ENCODE measurements at regions not wholly inside any gene's neighbourhood (a gene's known extent, or its start where the extent isn't known, plus 50 kb on each side); places are given as distances from the start of the nearest gene placed in this dataset.

- no peak for TF ChIP-seq CTCF (IDR thresholded peaks at IDR 0.05; ENCODE audit: insufficient read depth, low read depth, low read length)
- no peak for TF ChIP-seq EZH2 (IDR thresholded peaks at IDR 0.05; ENCODE audit: insufficient read depth, low read length)
- Mint-ChIP-seq H3K9me3 (ENCODE audit: unreplicated experiment) (peaks cover 7% of the 10 kb centered on the region), H3K36me3 (ENCODE audit: low read depth, unreplicated experiment) (peaks cover 3% of the 10 kb centered on the region), H3K4me3 (ENCODE audit: unreplicated experiment) (no peak overlapping the region), H3K27ac (ENCODE audit: unreplicated experiment) (no peak overlapping the region), H3K4me1 (ENCODE audit: low read depth, unreplicated experiment) (peaks cover 14% of the 10 kb centered on the region), H3K27me3 (ENCODE audit: low read depth, unreplicated experiment) (peaks cover 1% of the 10 kb centered on the region)
- Histone ChIP-seq H3K79me2 (ENCODE audit: insufficient read depth, low read length) (no peaks in the 10 kb centered on the region), H3K4me3 (ENCODE audit: insufficient read depth, low read depth, low read length) (no peak overlapping the region), H3K9me3 (ENCODE audit: insufficient read depth, low read depth, low read length) (no peaks in the 10 kb centered on the region), H3K36me3 (ENCODE audit: insufficient read depth, low read length) (no peaks in the 10 kb centered on the region), H3K27me3 (ENCODE audit: insufficient read depth, low read length) (no peaks in the 10 kb centered on the region), H3K4me2 (ENCODE audit: low read length) (no peak overlapping the region), H3K27ac (ENCODE audit: low read depth, low read length) (no peak overlapping the region), H3K9ac (ENCODE audit: low read length) (no peak overlapping the region), H2AFZ (ENCODE audit: low read depth, low read length) (no peak overlapping the region), H3K4me1 (ENCODE audit: insufficient read depth, low read length) (peaks cover 8% of the 10 kb centered on the region), H4K20me1 (ENCODE audit: insufficient read depth, low read length) (no peaks in the 10 kb centered on the region)
- DNase-seq (ENCODE audit: low read depth) (peak; percentile 85), FAIRE-seq (no peak)
These were observed 346.4 kb upstream of the NPSR1 start for GRCh38 chr7:34311591-34311990.

- peaks cover 3% of the 10 kb centered on the region for H3K36me3 Mint-ChIP-seq (ENCODE audit: low read depth, unreplicated experiment)
- TF ChIP-seq CTCF (IDR thresholded peaks at IDR 0.05; ENCODE audit: insufficient read depth, low read depth, low read length): no peak
- no peak for TF ChIP-seq EZH2 (IDR thresholded peaks at IDR 0.05; ENCODE audit: insufficient read depth, low read length)
These were observed 345.4 kb upstream of the NPSR1 start for GRCh38 chr7:34312624-34313023.

GRCh38 chr7:34313289-34313688 lies 344.7 kb upstream of the NPSR1 start:
- no peak overlapping the region for H3K9ac ChIP-seq (ENCODE audit: low read length)
- no peak overlapping the region for H3K4me3 Mint-ChIP-seq (ENCODE audit: unreplicated experiment)

More at GRCh38 chr7:34312624-34313023, 345.4 kb upstream of the NPSR1 start:
- H3K9me3 Mint-ChIP-seq (ENCODE audit: unreplicated experiment): peaks cover 7% of the 10 kb centered on the region
- H3K4me3 Mint-ChIP-seq (ENCODE audit: unreplicated experiment): no peak overlapping the region
- FAIRE-seq (no peak), DNase-seq (ENCODE audit: low read depth) (no peak)
- H3K4me1 ChIP-seq (ENCODE audit: insufficient read depth, low read length): peaks cover 8% of the 10 kb centered on the region
- H3K4me2 ChIP-seq (ENCODE audit: low read length): no peak overlapping the region
- H4K20me1 ChIP-seq (ENCODE audit: insufficient read depth, low read length): no peaks in the 10 kb centered on the region
- no peak overlapping the region for H3K27ac Mint-ChIP-seq (ENCODE audit: unreplicated experiment)
- H2AFZ ChIP-seq (ENCODE audit: low read depth, low read length): no peak overlapping the region
- peaks cover 14% of the 10 kb centered on the region for H3K4me1 Mint-ChIP-seq (ENCODE audit: low read depth, unreplicated experiment)
- H3K36me3 ChIP-seq (ENCODE audit: insufficient read depth, low read length): no peaks in the 10 kb centered on the region
- no peak overlapping the region for H3K27ac ChIP-seq (ENCODE audit: low read depth, low read length)
- no peak overlapping the region for H3K4me3 ChIP-seq (ENCODE audit: insufficient read depth, low read depth, low read length)
- H3K9ac ChIP-seq (ENCODE audit: low read length): no peak overlapping the region
- H3K79me2 ChIP-seq (ENCODE audit: insufficient read depth, low read length): no peaks in the 10 kb centered on the region
- H3K9me3 ChIP-seq (ENCODE audit: insufficient read depth, low read depth, low read length): no peaks in the 10 kb centered on the region
- no peaks in the 10 kb centered on the region for H3K27me3 ChIP-seq (ENCODE audit: insufficient read depth, low read length)
- H3K27me3 Mint-ChIP-seq (ENCODE audit: low read depth, unreplicated experiment): peaks cover 1% of the 10 kb centered on the region

More at GRCh38 chr7:34313289-34313688, 344.7 kb upstream of the NPSR1 start:
- H3K4me3 ChIP-seq (ENCODE audit: insufficient read depth, low read depth, low read length): no peak overlapping the region
- no peaks in the 10 kb centered on the region for H3K79me2 ChIP-seq (ENCODE audit: insufficient read depth, low read length)
- FAIRE-seq (no peak), DNase-seq (ENCODE audit: low read depth) (no peak)
- H3K27me3 ChIP-seq (ENCODE audit: insufficient read depth, low read length): no peaks in the 10 kb centered on the region
- H3K4me1 ChIP-seq (ENCODE audit: insufficient read depth, low read length): peaks cover 8% of the 10 kb centered on the region
- peaks cover 3% of the 10 kb centered on the region for H3K36me3 Mint-ChIP-seq (ENCODE audit: low read depth, unreplicated experiment)
- H3K27ac Mint-ChIP-seq (ENCODE audit: unreplicated experiment): no peak overlapping the region
- H3K36me3 ChIP-seq (ENCODE audit: insufficient read depth, low read length): no peaks in the 10 kb centered on the region
- no peaks in the 10 kb centered on the region for H3K9me3 ChIP-seq (ENCODE audit: insufficient read depth, low read depth, low read length)
- H3K4me2 ChIP-seq (ENCODE audit: low read length): no peak overlapping the region
- peaks cover 14% of the 10 kb centered on the region for H3K4me1 Mint-ChIP-seq (ENCODE audit: low read depth, unreplicated experiment)
- H2AFZ ChIP-seq (ENCODE audit: low read depth, low read length): no peak overlapping the region
- no peak overlapping the region for H3K27ac ChIP-seq (ENCODE audit: low read depth, low read length)
- H3K9me3 Mint-ChIP-seq (ENCODE audit: unreplicated experiment): peaks cover 7% of the 10 kb centered on the region
- H3K27me3 Mint-ChIP-seq (ENCODE audit: low read depth, unreplicated experiment): peaks cover 1% of the 10 kb centered on the region
- no peak for TF ChIP-seq EZH2 (IDR thresholded peaks at IDR 0.05; ENCODE audit: insufficient read depth, low read length)
- no peak for TF ChIP-seq CTCF (IDR thresholded peaks at IDR 0.05; ENCODE audit: insufficient read depth, low read depth, low read length)
- no peaks in the 10 kb centered on the region for H4K20me1 ChIP-seq (ENCODE audit: insufficient read depth, low read length)
